DMS79 (cell line): ENCODE measurements at regions not wholly inside any gene's neighbourhood (a gene's known extent, or its start where the extent isn't known, plus 50 kb on each side); places are given as distances from the start of the nearest gene placed in this dataset.
A peak's percentile ranks its signal among the peaks of the same experiment; 100 is the strongest.
"Not testable (repeated sequence)": the region's sequence is repeated elsewhere in the genome, so short reads cannot be mapped to it uniquely, and the experiment has no call there.

ENCODE experiments used
- DNase-seq: peaks from one replicate; lab custom pipeline; 2025; lab: John Stamatoyannopoulos, UW

GRCh38 chr2:58441643-58442042, 200.5 kb upstream of the FANCL start:
- DNase-seq = no peak

GRCh38 chr2:58436872-58437271, 195.7 kb upstream of the FANCL start:
- no peak for DNase-seq

GRCh38 chr2:58435246-58435645, 194.1 kb upstream of the FANCL start:
- DNase-seq = no peak

GRCh38 chr2:58434692-58435091, 193.6 kb upstream of the FANCL start:
- no peak for DNase-seq

GRCh38 chr2:58432491-58433170, 191.5 kb upstream of the FANCL start:
- no peak for DNase-seq

- DNase-seq = peak; percentile 34
Observed at GRCh38 chr2:58429014-58429875, 188.1 kb upstream of the FANCL start.

GRCh38 chr2:58428096-58429013, 187.2 kb upstream of the FANCL start:
- peak; percentile 42 for DNase-seq

GRCh38 chr2:58427572-58428095, 186.5 kb upstream of the FANCL start:
- peak; percentile 40 for DNase-seq

GRCh38 chr2:58425368-58425767, 184.2 kb upstream of the FANCL start:
- no peak for DNase-seq

- no peak for DNase-seq
Observed at GRCh38 chr2:58419983-58420382, 178.9 kb upstream of the FANCL start.

- DNase-seq = no peak
Observed at GRCh38 chr2:58416696-58417095, 175.6 kb upstream of the FANCL start.

- no peak for DNase-seq
Observed at GRCh38 chr2:58414506-58414905, 173.4 kb upstream of the FANCL start.

- DNase-seq = no peak
Observed at GRCh38 chr2:58410549-58410948, 169.4 kb upstream of the FANCL start.

- no peak for DNase-seq
Observed at GRCh38 chr2:58407487-58407886, 166.4 kb upstream of the FANCL start.

GRCh38 chr2:58405341-58405740, 164.2 kb upstream of the FANCL start:
- DNase-seq = no peak

GRCh38 chr2:58401936-58402335, 160.8 kb upstream of the FANCL start:
- no peak for DNase-seq

- no peak for DNase-seq
Observed at GRCh38 chr2:58398406-58398805, 157.3 kb upstream of the FANCL start.

GRCh38 chr2:58387701-58388100, 146.6 kb upstream of the FANCL start:
- no peak for DNase-seq

- DNase-seq = not testable (repeated sequence)
Observed at GRCh38 chr2:58386904-58387303, 145.8 kb upstream of the FANCL start.

- DNase-seq = no peak
Observed at GRCh38 chr2:58378152-58378551, 137.0 kb upstream of the FANCL start.

GRCh38 chr2:58377181-58377580, 136.1 kb upstream of the FANCL start:
- no peak for DNase-seq

GRCh38 chr2:58376592-58376991, 135.5 kb upstream of the FANCL start:
- DNase-seq = no peak
